ENCODE measurements at regions not wholly inside any gene's neighbourhood (a gene's known extent, or its start where the extent isn't known, plus 50 kb on each side); places are given as distances from the start of the nearest gene placed in this dataset.

GRCh38 chr1:55726994-55727393 lies 511.8 kb upstream of the USP24 start:
- TF ChIP-seq CTCF (conservative IDR thresholded peaks at IDR 0.05): no peak
- no peak for TF ChIP-seq EZH2 (IDR thresholded peaks at IDR 0.05; ENCODE audit: low read depth)
